HG02588 (cell line): ENCODE measurements at regions not wholly inside any gene's neighbourhood (a gene's known extent, or its start where the extent isn't known, plus 50 kb on each side); places are given as distances from the start of the nearest gene placed in this dataset.
"Not testable (repeated sequence)": the region's sequence is repeated elsewhere in the genome, so short reads cannot be mapped to it uniquely, and the experiment has no call there.

ENCODE experiments used
- ATAC-seq: cut with Tn5 transposase; IDR thresholded peaks from one replicate; pipeline ENCODE4 v1.9.1; 2021; ENCODE audit warnings: mild to moderate bottlenecking, moderate library complexity; ENCODE audit not compliant: unreplicated experiment

- no peak for ATAC-seq
Observed at GRCh38 chr17:33987162-33987561, 267.9 kb upstream of the CCL2 start.

DNA sequence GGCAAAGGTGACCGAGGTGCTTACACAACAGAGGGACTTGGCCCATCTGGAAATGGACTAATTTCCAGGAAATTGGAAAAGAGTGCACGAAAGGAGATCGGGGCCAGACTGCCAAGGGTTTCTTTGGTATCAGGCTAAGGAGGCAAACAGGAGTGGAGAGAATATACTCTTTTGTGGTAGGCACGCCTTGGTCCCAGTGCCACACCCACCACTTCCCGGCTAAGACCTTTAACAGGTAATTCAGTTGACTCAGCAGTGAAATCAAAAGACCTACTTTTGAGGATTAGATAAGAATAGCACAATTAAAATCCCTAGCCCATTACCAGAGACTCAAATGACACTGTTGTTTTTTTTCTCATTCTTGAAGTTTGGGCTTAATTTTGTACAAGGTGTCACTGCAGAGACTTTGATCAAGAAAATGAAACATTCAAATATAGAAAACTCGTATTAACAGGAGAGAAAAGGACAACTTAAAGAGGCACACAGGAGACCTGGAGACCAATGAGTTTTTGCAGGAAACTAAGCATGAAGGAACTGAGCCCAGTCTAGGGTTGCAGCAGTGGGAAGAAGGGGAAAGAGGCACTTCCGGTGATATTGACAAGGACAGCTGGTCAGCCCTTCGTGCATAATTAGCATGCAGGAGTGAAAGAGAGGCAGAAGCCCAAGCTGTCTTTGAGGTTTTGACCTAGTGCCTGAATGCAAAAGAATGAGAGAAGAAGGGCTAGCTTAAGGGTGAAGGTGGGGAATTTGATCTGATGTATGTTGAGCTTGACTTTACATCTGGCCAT, 265.5 kb upstream of the CCL2 start:
- ATAC-seq: no peak

DNA sequence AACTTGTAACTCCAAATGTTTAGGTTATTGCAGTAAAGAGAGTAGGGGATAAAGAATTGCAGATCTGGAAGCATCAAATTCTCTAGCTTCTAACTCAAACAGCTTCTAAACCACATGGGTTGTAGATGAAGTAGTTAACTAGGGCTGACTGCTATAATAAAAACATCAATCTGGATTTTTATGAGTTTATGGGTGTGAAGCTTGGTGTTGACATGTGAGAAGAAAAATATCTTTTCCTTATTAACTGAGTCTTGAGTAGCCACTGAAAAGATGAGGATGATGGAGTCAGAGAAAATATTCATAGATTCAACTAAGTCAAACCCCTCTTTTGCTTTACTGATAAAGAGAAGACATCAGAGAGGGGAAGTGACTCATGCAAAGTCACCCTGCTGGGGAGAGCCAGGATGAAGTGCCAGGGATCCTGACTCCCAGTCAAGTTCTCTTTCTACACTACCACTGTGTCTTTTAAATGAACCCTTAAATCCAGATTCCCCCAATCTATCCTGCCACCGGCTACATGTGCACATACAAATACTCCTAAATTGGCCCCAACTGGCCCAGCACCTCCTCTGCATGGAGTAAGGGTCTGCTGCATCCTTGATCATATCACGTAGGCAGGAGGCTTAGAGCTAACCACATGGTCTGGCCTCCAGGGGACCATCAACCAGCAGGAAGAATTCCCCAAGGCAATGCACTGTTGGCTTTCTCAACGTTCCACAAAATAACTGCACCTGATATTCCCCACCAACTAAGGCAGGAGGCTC, 264.0 kb upstream of the CCL2 start:
- no peak for ATAC-seq

DNA sequence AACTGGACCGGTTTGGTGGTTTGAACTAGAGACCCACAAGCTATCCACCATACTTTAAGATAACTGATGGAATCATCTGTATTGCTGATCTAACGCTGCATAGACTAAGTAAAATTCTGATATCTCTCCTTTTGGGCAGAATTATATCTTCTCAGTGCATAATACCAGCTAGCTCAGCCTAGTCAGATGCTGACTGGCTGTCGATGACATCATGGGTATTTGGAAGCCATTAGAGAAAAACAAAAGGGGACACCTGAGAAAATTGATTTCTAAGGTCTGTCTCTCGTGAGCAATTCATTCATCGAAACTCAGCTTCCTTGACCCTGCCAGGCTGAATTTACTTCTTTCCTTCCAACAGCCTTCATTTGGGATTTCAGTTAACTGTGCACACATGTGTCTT, 263.0 kb upstream of the CCL2 start:
- no peak for ATAC-seq

- ATAC-seq: no peak
Observed at GRCh38 chr17:34000639-34001038, 254.4 kb upstream of the CCL2 start.

DNA sequence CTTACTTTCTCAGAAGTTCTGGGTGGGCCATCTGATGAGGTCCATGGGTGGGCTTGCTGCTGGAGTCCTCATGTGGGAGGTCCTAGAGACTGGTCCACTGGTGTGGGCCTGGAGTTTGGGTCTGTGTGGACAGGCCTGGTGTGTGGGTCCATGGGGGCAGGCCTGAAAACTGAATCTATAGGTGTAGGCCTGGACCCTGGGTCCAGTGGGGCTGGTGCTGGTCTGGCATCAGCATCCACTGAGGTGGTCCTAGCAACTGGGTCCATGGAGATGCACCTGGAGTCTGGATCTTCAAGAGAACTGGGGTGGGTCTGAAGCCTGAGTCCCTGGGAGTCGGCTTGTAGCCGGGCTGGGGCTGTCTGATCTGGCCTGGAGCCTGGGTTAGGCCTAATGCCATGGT, 253.8 kb upstream of the CCL2 start:
- no peak for ATAC-seq

DNA sequence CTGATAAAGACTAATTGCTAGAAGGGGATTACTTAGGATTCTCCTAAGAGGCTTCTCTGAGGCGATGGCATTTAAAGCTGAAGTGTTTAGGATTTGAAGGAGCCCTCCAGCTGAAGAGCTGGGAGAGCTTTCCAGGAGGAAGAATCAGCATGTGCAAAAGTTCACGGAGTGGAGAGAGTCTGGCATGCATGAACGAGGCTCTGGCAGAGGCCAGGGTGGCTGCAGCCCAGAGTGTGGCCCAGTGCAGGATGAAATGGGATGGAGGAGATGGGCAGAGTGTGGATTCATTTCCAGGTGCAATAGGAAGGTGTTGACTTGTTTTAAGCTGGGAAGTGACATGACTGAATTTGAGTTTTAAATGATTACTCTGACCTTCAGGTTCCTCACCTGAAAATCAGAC, 249.0 kb upstream of the CCL2 start:
- no peak for ATAC-seq

DNA sequence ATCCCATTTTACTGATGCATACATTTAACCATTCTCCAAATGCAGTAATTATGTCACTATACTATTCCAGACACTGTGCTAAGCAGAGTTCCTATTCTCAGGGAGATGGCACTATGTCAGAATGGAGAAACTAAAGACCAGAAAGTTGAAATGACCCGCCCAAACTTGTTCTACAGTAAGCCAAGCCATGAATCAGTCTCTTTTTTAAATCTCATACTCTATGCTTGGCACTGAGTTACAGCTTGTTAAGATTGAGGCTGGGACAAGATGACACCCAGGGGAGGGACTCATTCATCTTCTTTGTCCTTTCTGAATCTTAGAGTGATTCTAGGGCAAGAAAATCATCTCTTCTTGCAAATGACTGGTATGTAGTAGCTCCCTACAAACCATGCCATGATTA, 247.0 kb upstream of the CCL2 start:
- no peak for ATAC-seq

- no peak for ATAC-seq
Observed at GRCh38 chr17:34009912-34010311, 245.2 kb upstream of the CCL2 start.

DNA sequence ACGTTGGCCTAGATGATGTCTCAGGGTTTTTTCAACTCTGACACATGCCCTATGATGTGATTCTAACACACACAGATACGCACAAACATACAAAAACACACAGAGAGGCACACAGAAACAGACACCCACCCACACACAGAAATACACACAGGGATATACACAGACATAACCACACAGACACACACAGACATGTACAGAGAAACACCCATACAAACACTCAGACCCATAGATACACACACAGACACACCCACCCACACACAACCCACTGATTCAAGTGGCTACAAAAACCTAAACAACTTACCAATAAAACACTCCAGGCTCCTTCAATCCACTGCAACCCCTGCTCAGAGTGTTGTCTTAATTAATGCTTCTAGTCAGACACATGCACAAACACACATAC, 244.6 kb upstream of the CCL2 start:
- ATAC-seq: no peak

DNA sequence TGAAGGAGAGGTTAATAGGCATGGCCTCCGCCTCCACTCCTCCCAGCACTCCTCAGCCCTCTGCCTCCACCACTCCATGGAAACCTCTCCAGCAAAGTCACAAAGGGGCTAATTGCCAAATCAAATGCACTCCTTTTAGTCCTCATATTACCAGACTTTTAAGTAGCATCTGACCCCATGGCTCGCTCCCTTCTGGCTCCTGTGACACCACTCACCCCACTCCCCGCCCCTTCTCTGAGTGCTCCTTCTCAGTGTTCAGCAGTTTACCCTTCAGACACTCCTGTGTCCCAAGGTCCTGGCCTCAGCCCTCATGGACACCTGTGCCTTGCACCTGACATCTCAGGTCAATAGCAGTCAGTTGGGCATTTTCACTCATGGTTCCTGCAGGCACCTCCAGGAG, 243.5 kb upstream of the CCL2 start:
- ATAC-seq: no peak

- ATAC-seq: no peak
Observed at GRCh38 chr17:34012709-34013375, 242.2 kb upstream of the CCL2 start.

GRCh38 chr17:34015253-34015652, 239.8 kb upstream of the CCL2 start:
- ATAC-seq: no peak

- ATAC-seq: no peak
Observed at GRCh38 chr17:34024386-34024785, 230.7 kb upstream of the CCL2 start.

DNA sequence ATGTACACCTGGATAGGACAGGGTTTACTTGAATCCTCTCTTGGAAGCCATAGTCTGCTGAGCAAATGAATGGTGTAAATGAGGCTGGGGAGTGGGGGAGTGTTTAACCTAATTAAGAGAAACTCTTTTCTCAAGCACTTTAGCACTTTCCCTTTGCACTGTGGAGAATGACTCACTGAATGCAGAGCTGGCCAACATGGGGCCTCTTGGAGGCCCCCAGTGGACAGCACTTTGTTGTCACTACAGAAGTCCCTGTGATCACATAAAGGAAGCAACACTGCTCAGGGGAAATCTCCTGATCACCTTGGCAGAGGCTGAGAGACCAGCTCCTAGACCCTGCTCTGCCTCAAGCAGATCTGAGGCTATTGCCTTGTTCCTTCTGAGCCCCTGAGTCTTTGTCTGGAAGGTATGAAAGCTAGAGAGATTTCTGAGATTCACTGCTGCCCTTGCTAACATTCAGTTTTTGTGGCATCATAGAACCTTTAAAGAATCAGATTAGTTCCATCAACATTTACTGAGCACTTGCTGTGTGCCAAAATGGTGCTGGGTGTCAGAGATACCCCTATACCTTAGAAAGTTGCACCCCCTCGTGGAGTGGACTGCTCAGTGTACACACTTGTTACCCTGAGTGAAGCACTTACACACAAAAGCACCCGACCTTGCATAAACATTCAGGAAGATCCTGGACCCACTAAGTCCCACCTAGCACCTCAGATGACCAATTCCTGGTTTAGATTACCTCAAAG, 230.1 kb upstream of the CCL2 start:
- ATAC-seq: no peak

GRCh38 chr17:34030601-34031000, 224.5 kb upstream of the CCL2 start:
- ATAC-seq: not testable (repeated sequence)

DNA sequence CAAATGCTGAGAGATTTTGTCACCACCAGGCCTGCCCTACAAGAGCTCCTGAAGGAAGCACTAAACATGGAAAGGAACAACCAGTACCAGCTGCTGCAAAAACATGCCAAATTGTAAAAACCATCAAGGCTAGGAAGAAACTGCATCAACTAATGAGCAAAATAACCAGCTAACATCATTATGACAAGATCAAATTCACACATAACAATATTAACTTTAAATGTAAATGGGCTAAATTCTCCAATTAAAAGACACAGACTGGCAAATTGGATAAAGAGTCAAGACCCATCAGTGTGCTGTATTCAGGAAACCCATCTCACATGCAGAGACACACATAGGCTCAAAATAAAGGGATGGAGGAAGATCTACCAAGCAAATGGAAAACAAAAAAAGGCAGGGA, 222.8 kb upstream of the CCL2 start:
- ATAC-seq: not testable (repeated sequence)

GRCh38 chr17:34038786-34039185, 216.3 kb upstream of the CCL2 start:
- ATAC-seq: not testable (repeated sequence)

GRCh38 chr17:34039213-34039612, 215.9 kb upstream of the CCL2 start:
- ATAC-seq: not testable (repeated sequence)

DNA sequence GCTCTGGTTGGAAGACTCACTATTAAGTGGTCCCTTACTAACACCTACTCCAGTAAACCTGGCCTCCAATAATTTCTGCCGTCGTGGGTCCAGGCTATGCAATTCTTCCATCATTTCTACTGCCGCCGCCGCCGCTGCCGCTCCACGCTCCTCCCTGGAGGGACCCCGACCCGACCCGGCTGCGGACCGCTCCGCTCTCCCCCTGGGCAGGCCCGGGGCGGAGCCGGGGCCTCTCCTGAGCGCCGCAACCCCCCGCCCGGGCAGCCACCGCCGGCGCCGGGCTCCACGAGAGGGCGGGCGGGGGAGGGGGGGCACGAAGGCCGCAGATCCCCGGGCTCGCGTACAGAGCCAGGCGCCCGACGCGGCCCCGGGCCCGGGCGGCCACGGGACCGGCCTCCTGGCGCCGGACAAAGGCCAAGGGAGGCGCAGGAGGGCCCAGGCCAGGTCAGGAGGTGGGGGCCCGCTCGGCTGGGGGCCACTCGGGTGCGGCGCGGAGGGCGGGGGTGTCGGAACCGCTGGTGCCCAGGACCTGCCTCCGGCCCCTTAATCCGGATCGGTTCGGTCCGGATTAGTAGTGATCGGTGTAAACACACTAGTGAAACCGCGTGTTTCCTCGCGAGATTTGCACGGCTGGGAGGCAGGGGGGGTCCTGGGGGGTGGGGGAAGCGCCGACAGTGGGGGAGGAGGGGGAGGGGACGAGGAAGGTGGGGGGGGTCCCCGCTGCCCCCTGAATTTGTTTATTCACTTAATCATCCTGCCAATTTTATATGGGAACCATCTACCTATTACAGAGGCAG, 215.1 kb upstream of the CCL2 start:
- not testable (repeated sequence) for ATAC-seq
